Activated T-cell treated with anti-CD3 and anti-CD28 coated beads, Interleukin-2, amount 50 U/mL, for 4 hours (primary cell): ENCODE measurements at regions not wholly inside any gene's neighbourhood (a gene's known extent, or its start where the extent isn't known, plus 50 kb on each side); places are given as distances from the start of the nearest gene placed in this dataset.
"Not testable (repeated sequence)": the region's sequence is repeated elsewhere in the genome, so short reads cannot be mapped to it uniquely, and the experiment has no call there.

ENCODE experiments used
- ATAC-seq, 2 donors: fragments of 200-7000 bp; cut with Tn5 transposase; one replicate each; pipeline ENCODE4 v1.10.0; 2021
- DNase-seq: peaks from one replicate; pipeline ENCODE4 v3.0.0-alpha.2; 2020
- H3K27me3 Mint-ChIP-seq: one replicate; pipeline ENCODE4 v1.8.0; 2021; ENCODE audit warnings: low read depth, mixed read lengths
- H3K36me3 Mint-ChIP-seq: one replicate; pipeline ENCODE4 v1.8.0; 2022; ENCODE audit warnings: mixed read lengths; ENCODE audit not compliant: insufficient read depth
- H3K4me1 Mint-ChIP-seq: one replicate; pipeline ENCODE4 v1.8.0; 2021; ENCODE audit warnings: low read depth, mixed read lengths
- H3K4me3 Mint-ChIP-seq: one replicate; pipeline ENCODE4 v1.8.0; 2021; ENCODE audit warnings: mild to moderate bottlenecking, moderate library complexity, mixed read lengths
- H3K9me3 Mint-ChIP-seq: one replicate; pipeline ENCODE4 v1.8.0; 2021; ENCODE audit warnings: mixed read lengths

- no peaks in the 10 kb centered on the region for H3K27me3 Mint-ChIP-seq
- H3K9me3 Mint-ChIP-seq = peaks cover 5% of the 10 kb centered on the region
- H3K4me3 Mint-ChIP-seq = no peak overlapping the region
- ATAC-seq = no peak
- no peaks in the 10 kb centered on the region for H3K4me1 Mint-ChIP-seq
- DNase-seq = no peak
- no peaks in the 10 kb centered on the region for H3K36me3 Mint-ChIP-seq
Observed at GRCh38 chr18:10249270-10249669, 205.2 kb upstream of the APCDD1 start.

GRCh38 chr18:10249801-10250200, 204.6 kb upstream of the APCDD1 start:
- H3K27me3 Mint-ChIP-seq = no peaks in the 10 kb centered on the region
- no peak overlapping the region for H3K4me3 Mint-ChIP-seq
- DNase-seq (no peak), ATAC-seq (no peak)
- H3K36me3 Mint-ChIP-seq = no peaks in the 10 kb centered on the region
- H3K4me1 Mint-ChIP-seq = no peaks in the 10 kb centered on the region
- H3K9me3 Mint-ChIP-seq = peaks cover 5% of the 10 kb centered on the region

GRCh38 chr18:10252494-10252893, 201.9 kb upstream of the APCDD1 start:
- Mint-ChIP-seq H3K9me3 (peaks cover 5% of the 10 kb centered on the region), H3K36me3 (no peaks in the 10 kb centered on the region)

GRCh38 chr18:10252952-10253705, 201.3 kb upstream of the APCDD1 start:
- H3K4me3 Mint-ChIP-seq = no peak overlapping the region
- ATAC-seq = no peak

More at GRCh38 chr18:10252494-10252893, 201.9 kb upstream of the APCDD1 start:
- ATAC-seq (no peak), DNase-seq (no peak)
- no peak overlapping the region for H3K4me3 Mint-ChIP-seq
- no peaks in the 10 kb centered on the region for H3K27me3 Mint-ChIP-seq
- no peaks in the 10 kb centered on the region for H3K4me1 Mint-ChIP-seq

GRCh38 chr18:10256276-10256675, 198.2 kb upstream of the APCDD1 start:
- H3K36me3 Mint-ChIP-seq, H3K4me1 Mint-ChIP-seq, ATAC-seq, H3K4me3 Mint-ChIP-seq, H3K9me3 Mint-ChIP-seq, H3K27me3 Mint-ChIP-seq, DNase-seq: not testable (repeated sequence)

More at GRCh38 chr18:10252952-10253705, 201.3 kb upstream of the APCDD1 start:
- no peak for DNase-seq
- Mint-ChIP-seq H3K27me3 (no peaks in the 10 kb centered on the region), H3K4me1 (no peaks in the 10 kb centered on the region), H3K9me3 (peaks cover 5% of the 10 kb centered on the region), H3K36me3 (no peaks in the 10 kb centered on the region)

- Mint-ChIP-seq H3K36me3 (no peaks in the 10 kb centered on the region), H3K27me3 (no peaks in the 10 kb centered on the region), H3K9me3 (no peaks in the 10 kb centered on the region), H3K4me1 (no peaks in the 10 kb centered on the region), H3K4me3 (no peak overlapping the region)
- no peak for DNase-seq
- no peak for ATAC-seq
Observed at GRCh38 chr18:10258836-10259474, 195.5 kb upstream of the APCDD1 start.

- H3K27me3 Mint-ChIP-seq = no peaks in the 10 kb centered on the region
- no peak for ATAC-seq
- no peaks in the 10 kb centered on the region for H3K4me1 Mint-ChIP-seq
- DNase-seq = no peak
- no peaks in the 10 kb centered on the region for H3K9me3 Mint-ChIP-seq
- H3K36me3 Mint-ChIP-seq = no peaks in the 10 kb centered on the region
- no peak overlapping the region for H3K4me3 Mint-ChIP-seq
Observed at GRCh38 chr18:10259901-10260300, 194.5 kb upstream of the APCDD1 start.

GRCh38 chr18:10261344-10262276, 192.8 kb upstream of the APCDD1 start:
- Mint-ChIP-seq H3K4me1 (no peaks in the 10 kb centered on the region), H3K27me3 (no peaks in the 10 kb centered on the region), H3K9me3 (no peaks in the 10 kb centered on the region), H3K4me3 (no peak overlapping the region), H3K36me3 (no peaks in the 10 kb centered on the region)
- ATAC-seq = no peak
- DNase-seq = no peak

- no peaks in the 10 kb centered on the region for H3K4me1 Mint-ChIP-seq
- H3K9me3 Mint-ChIP-seq = no peaks in the 10 kb centered on the region
- no peaks in the 10 kb centered on the region for H3K36me3 Mint-ChIP-seq
- H3K27me3 Mint-ChIP-seq = no peaks in the 10 kb centered on the region
- no peak for ATAC-seq
- H3K4me3 Mint-ChIP-seq = no peak overlapping the region
- DNase-seq = no peak
Observed at GRCh38 chr18:10262566-10262965, 191.9 kb upstream of the APCDD1 start.

GRCh38 chr18:10264260-10264659, 190.2 kb upstream of the APCDD1 start:
- Mint-ChIP-seq H3K27me3 (no peaks in the 10 kb centered on the region), H3K36me3 (no peaks in the 10 kb centered on the region), H3K9me3 (no peaks in the 10 kb centered on the region), H3K4me1 (no peaks in the 10 kb centered on the region), H3K4me3 (no peak overlapping the region)
- DNase-seq = no peak
- no peak for ATAC-seq

GRCh38 chr18:10265560-10266333, 188.7 kb upstream of the APCDD1 start:
- H3K4me3 Mint-ChIP-seq = no peak overlapping the region
- no peaks in the 10 kb centered on the region for H3K9me3 Mint-ChIP-seq
- DNase-seq = no peak
- H3K36me3 Mint-ChIP-seq = no peaks in the 10 kb centered on the region
- H3K27me3 Mint-ChIP-seq = no peaks in the 10 kb centered on the region
- ATAC-seq = no peak
- H3K4me1 Mint-ChIP-seq = no peaks in the 10 kb centered on the region

- Mint-ChIP-seq H3K4me1 (no peaks in the 10 kb centered on the region), H3K36me3 (no peaks in the 10 kb centered on the region), H3K27me3 (no peaks in the 10 kb centered on the region), H3K4me3 (no peak overlapping the region), H3K9me3 (no peaks in the 10 kb centered on the region)
- DNase-seq (no peak), ATAC-seq (no peak)
Observed at GRCh38 chr18:10266334-10266590, 188.2 kb upstream of the APCDD1 start.

- ATAC-seq (no peak), DNase-seq (no peak)
- H3K4me1 Mint-ChIP-seq = no peaks in the 10 kb centered on the region
- no peak overlapping the region for H3K4me3 Mint-ChIP-seq
- H3K27me3 Mint-ChIP-seq = no peaks in the 10 kb centered on the region
- no peaks in the 10 kb centered on the region for H3K36me3 Mint-ChIP-seq
- H3K9me3 Mint-ChIP-seq = no peaks in the 10 kb centered on the region
Observed at GRCh38 chr18:10269261-10269660, 185.2 kb upstream of the APCDD1 start.

GRCh38 chr18:10270151-10270571, 184.3 kb upstream of the APCDD1 start:
- H3K27me3 Mint-ChIP-seq = no peaks in the 10 kb centered on the region
- no peak for ATAC-seq

More at GRCh38 chr18:10270151-10270571, 184.3 kb upstream of the APCDD1 start:
- DNase-seq = no peak
- Mint-ChIP-seq H3K9me3 (no peaks in the 10 kb centered on the region), H3K4me1 (no peaks in the 10 kb centered on the region), H3K36me3 (no peaks in the 10 kb centered on the region), H3K4me3 (no peak overlapping the region)
